Astrocyte (in vitro differentiated cells and primary cell): ENCODE measurements at regions not wholly inside any gene's neighbourhood (a gene's known extent, or its start where the extent isn't known, plus 50 kb on each side); places are given as distances from the start of the nearest gene placed in this dataset.

Source experiments
- CTCF ChIP-seq: IDR thresholded peaks from 2 replicates; pipeline ENCODE4 v1.5.1; 2011; ENCODE audit warnings: low read depth, mild to moderate bottlenecking, inconsistent platforms, low read length, moderate library complexity; ENCODE audit not compliant: insufficient read depth
- EZH2 ChIP-seq: IDR thresholded peaks from 2 replicates; pipeline ENCODE4 v1.6.1; 2012; ENCODE audit warnings: mild to moderate bottlenecking, low read length, inconsistent platforms; ENCODE audit not compliant: insufficient read depth

GRCh38 chr7:36088553-36088952 lies 64.5 kb upstream of the EEPD1 start:
- TF ChIP-seq EZH2 = no peak
- TF ChIP-seq CTCF = no peak
